Neural cell (in vitro differentiated cells): ENCODE measurements at regions not wholly inside any gene's neighbourhood (a gene's known extent, or its start where the extent isn't known, plus 50 kb on each side); places are given as distances from the start of the nearest gene placed in this dataset.

ENCODE experiments used
- CTCF ChIP-seq: fragments of 450-650 bp; IDR thresholded peaks from 2 replicates; pipeline ENCODE4 v1.5.1; 2014; ENCODE audit warnings: antibody characterized with exemption, mild to moderate bottlenecking, moderate library complexity; ENCODE audit not compliant: poor library complexity, severe bottlenecking
- EP300 ChIP-seq: fragments of 450-650 bp; conservative IDR thresholded peaks from 2 replicates; pipeline ENCODE4 v1.6.1; 2014; ENCODE audit warnings: antibody characterized with exemption, mild to moderate bottlenecking, moderate library complexity; ENCODE audit not compliant: poor library complexity, severe bottlenecking
- POLR2AphosphoS5 ChIP-seq: IDR thresholded peaks from 2 replicates; pipeline ENCODE4 v1.6.1; 2012
- RAD21 ChIP-seq: fragments of 450-650 bp; conservative IDR thresholded peaks from 2 replicates; pipeline ENCODE4 v1.6.1; 2014; ENCODE audit warnings: antibody characterized with exemption, mild to moderate bottlenecking, moderate library complexity

- no peak for TF ChIP-seq CTCF
- TF ChIP-seq RAD21 = no peak
- TF ChIP-seq POLR2AphosphoS5 = no peak
- no peak for TF ChIP-seq EP300
Observed at GRCh38 chr1:42034426-42034825, 115.7 kb upstream of the HIVEP3 start.
